GM18858 (cell line): ENCODE measurements at regions not wholly inside any gene's neighbourhood (a gene's known extent, or its start where the extent isn't known, plus 50 kb on each side); places are given as distances from the start of the nearest gene placed in this dataset.

ENCODE experiments used
- ATAC-seq: cut with Tn5 transposase; IDR thresholded peaks from one replicate; pipeline ENCODE4 v1.9.1; 2021; ENCODE audit not compliant: unreplicated experiment

DNA sequence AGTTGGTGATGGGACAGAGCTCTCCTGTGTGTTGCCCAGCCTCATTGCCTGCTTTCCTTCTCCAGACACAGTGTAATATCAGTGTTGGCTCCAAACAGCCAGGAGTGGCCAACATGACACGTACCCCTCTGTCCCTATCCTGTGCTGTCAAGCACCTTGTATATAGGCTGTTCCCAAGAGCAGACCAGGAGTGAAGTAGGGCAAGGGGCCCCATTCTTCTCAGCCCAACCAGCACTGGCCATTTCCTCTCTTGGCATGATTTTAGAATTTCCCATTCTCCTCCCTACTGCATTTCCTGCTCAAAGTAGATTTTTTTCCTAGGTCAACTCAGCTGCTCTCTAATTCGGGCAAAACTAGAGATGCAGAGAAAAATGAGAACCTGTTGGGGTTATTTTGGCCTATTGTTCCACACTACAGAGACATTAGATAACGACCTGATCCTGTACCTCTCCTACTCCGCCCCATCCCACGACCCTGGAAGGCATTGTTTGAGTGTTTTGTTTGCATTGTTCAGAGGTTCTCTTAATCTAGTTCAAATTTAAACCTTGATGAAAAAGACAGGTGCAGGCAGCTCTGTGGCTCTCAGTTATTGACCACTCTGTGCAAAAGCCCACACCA is 95.6 kb downstream of the RASSF10 start:
- no peak for ATAC-seq

DNA sequence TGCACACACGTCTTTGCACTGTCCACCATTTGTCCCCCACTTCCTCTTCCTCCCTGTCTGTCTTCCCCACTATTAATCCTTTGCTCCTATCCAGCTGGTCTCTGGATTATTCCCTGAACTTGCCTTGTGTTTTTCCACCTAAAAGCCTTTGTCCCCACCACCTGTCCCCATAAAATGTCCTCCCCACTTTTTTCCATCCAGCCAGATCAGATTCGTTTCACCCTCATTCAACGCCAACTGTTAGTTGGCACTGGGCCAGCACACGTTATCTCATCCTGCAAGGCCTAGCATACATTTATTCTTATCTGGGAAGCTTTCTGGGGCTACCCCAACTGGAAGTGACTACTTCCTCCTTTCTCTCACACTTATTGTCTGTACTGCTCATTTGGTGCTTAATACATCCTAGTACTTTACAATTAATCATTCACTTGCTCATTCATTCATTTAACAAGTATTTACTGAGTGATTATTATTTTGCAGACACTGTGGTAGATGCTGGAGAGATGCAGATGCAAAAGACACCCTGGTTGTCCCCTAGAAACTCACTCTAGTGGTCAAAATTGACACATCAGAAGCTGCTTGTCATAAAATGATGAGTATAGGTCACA is 96.2 kb downstream of the RASSF10 start:
- no peak for ATAC-seq

DNA sequence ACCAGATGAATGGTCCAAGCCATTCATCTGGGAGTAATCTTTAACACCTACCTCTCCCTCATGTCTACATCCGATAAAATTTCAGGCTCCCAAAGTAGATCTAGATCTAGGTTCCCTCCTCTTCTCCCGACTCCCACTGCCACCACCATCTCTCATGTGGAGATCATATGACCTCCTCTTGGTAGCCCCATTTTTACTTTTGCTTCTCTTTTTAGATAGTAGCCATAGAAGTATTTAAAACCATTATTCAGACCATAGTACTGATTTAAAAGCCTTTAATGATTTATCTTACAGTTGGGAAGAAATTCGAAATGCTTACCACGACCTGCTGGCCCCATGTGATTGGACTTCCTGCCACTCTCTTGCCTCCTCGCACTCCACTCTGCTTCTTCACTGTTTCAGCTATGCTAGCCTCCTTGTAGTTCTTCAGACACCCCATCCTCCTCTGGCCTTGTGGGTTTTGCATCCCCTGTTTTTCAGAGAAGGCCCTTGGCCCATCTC is 98.5 kb downstream of the RASSF10 start:
- no peak for ATAC-seq

DNA sequence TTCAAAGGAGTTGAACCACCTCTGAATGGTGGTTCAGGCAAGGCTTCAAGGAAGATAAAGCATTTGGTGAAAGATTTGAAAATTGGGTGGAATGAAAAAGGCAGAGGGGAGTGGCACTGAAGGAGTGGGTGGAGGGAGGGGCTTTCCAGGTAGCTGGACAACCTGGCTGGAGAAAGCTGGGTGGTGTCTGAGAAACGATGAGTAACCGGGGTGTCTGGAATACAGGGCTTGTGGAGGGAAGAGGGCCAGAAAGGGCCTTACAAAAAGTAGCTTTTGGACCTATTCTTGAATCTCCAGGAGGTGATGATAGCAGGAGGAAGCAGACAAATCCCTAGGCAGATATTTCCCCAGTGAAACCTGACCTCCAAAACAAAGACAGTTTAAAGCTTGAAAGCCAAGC is 99.3 kb downstream of the RASSF10 start:
- no peak for ATAC-seq

DNA sequence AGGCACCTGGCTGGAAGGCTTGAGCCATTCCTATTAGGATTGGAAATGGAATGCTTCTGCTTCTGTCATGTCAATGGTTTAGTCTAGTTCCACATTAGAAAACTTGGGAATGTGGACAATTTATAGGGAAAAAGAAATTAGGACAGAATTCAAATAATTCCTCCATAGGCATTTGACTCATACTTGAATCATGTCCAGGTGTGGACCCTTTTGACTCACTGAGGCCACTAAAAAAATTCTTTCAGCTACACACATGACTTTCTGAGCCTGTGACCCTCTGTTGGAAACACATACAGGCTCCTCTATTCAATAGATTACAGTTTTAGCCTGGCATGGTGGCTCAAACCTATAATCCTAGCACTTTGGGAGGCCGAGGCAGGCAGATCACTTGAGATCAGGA is 100.5 kb downstream of the RASSF10 start:
- ATAC-seq: no peak

- no peak for ATAC-seq
Observed at GRCh38 chr11:13110145-13110544, 101.0 kb downstream of the RASSF10 start.

DNA sequence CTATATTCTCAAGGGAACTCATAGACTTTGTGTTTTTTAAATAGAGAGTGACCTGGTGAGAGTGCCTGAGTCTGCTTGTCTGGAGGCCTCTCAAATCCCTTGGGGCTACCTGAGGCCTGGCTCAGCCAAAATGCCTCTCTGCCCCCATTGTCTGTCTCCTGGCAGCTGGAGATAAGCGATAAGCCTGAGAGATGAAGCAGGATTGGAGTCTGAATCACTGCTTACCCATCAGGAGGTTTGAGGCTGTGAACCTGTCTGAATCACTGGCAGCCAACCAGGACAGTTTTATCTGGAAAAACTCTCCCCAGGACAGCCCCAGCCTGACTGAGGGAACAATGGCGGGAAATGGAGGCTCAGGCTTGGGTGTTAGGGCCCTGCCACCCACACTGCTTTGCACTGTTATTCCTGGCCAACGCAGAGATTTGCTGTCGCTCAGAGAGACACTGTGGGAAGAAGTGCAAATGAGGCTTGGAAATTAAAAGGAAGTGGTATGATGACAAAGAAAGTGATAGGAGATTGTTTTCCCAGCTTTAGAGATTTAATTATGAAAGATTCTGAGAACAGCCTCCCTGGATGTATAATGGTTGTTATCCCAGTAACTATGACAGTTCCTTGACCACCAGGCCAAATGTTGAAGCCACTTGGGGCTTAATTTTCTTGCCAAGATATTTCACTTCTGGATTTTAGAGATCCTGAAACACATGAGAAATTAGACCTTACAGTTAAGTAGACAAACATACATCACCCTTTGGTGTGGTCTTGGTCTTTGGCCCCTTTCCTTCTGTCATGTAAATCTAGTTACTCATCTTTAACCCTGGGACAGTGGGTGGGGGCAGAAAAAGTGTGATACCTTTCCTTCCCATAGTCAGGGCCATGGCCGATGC is 102.1 kb downstream of the RASSF10 start:
- no peak for ATAC-seq

DNA sequence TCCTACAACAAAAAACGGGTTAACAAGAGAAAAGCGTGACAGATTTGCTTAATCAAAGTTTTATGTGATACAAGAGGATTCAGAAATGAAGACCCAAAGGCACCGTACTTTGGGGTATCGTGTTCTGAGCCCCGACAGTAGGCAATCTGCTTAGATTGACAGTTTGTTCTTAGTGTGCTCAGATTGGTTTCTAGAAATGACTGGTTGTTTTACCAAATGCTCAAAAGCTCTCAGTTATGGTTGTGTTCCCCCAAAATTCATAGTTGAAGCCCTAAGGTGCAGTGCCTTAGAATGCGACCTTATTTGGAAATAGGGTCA is 102.7 kb downstream of the RASSF10 start:
- no peak for ATAC-seq

DNA sequence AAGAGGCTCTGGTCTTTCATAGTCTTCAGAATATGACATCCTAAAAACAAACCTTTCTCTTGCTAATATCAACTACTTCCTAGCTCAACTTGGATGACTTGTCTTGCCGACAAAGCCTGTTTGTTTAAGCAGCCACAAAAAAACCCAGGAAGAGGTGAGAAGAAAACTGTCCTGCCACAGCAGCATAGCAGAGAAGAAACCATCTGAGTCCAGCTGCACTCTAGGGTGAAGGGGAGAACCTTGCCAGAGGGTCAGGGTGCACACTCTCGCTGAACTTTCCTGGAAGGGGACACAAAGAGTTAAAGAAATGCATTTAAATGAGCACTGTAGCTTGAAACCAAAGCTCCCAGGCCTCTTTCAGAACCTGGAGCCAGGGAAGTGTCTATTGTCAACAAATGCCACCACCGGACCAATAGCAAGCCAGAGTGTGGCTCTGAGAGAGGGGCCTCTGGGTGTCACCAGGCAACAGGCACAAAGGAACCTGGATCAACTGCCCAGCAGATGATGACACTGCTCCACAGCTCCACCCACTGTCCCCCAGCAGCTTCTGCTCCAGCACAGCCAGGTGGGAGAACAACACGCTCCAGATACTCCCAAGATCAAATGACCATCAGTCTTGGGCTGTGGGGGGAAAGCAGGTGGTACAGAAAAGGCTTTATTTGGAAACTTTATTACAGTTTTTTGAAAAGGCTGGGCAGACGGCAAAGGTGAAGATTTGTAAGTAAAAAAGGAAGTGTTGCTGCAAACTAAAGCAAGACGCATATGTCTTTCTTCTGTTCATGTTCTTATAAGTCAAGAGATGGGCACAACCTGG is 105.7 kb downstream of the RASSF10 start:
- no peak for ATAC-seq

GRCh38 chr11:13115380-13115675 is 106.2 kb downstream of the RASSF10 start:
- ATAC-seq: no peak

DNA sequence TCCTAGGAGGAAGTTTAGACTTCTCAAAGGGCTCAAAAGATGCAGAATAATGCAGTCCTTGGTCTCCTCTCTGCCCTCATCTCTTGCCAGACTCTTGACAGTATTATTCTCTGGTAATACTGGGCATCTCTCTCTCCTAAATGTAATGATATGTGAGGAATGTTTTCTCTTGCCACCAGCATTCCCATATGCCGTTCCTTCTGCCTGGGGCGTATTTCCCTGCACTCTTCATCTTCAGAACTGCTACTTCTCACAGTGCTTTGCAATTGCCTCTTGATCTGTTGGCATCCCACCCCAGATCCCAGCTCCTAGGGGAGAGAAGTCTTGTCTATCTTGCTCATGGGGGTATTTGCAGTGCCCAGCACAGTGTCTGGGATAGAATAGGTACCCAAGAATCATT is 107.4 kb downstream of the RASSF10 start:
- ATAC-seq: no peak

- no peak for ATAC-seq
Observed at GRCh38 chr11:13117344-13117743, 108.2 kb downstream of the RASSF10 start.

DNA sequence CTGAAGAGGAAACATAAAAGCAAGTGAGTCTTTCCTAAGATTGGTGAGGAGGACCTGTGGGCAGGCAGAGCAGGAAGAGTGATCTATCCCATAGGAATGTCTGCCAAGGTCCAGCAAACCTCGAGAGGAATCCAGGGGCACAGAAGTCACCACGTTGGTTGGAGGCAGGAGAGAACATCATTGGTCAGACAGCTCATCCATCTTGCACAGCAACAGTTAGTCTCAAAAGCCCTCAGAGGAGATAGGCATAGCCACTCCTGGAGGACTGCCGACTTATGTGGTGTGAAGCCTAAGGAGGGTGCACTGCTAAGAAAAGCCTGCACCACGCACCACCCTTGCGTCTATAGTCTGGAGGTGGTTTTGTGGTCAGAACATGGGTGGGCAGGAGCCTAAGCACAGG is 109.1 kb downstream of the RASSF10 start:
- ATAC-seq: no peak

DNA sequence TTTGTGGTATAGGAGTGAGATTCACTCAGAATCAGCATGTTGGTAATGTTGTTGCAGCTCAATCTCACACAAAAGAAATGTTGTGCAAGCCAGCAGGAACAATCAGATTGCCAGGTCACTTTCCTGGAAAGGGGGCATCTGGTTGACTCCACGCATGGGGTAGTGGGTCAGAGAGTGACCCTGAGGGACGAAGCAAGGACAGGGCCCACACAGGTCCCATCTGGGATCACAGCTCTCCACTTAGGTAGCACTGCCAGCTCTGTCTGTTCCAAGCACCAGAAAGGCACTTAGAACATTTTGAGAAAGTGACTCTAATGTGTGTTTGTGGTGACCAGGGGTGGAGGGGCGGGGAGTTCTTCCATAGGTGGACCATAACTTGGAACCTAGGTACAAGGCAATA is 109.5 kb downstream of the RASSF10 start:
- ATAC-seq: no peak

DNA sequence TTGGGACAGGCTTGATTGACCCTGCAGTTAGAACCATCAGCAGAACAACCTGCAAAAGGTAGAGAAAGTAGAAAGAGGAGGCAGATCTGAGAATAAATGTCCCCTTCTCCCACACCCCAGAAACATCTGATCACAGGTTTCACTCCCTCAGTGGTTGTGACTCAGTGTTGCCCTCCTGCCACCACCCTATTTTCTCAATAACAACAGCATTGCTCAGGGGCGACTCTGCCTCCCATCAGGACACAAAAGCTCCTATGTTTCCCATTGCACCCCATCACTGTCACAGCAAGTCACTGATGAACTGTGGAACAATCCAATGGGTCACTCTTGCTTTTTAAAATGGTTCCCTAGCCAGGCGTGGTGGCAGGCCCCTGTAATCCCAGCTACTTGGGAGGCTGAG is 110.2 kb downstream of the RASSF10 start:
- ATAC-seq: no peak

DNA sequence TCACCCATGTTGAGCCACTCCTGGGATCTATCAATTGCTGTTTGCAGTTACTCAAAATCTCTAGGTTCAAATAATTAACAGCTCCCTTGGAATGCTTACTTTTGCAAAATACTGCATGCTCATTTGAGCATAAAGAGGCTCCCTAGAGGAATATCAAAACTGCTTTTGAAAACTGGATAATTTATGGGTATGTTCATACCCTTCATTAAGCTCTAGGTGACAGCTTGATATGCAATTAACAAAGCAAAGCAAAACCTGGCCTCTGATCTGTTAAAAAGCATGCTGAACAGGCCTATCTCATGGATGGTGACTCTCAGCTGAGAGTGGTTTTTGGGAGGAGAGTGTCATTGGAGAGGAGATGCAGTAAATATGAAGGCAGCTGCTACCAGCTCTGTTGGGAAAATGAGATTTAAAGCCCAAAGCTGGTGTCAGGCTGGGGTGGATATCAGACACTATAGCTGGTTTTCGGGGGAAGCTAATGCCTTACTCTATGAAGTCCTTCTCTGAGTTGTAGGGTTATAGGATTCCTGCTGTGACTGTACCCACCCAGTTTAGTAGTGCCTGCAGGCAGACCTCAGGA is 110.9 kb downstream of the RASSF10 start:
- no peak for ATAC-seq

- no peak for ATAC-seq
Observed at GRCh38 chr11:13120691-13121090, 111.6 kb downstream of the RASSF10 start.

GRCh38 chr11:13126430-13126829 is 117.3 kb downstream of the RASSF10 start:
- no peak for ATAC-seq

DNA sequence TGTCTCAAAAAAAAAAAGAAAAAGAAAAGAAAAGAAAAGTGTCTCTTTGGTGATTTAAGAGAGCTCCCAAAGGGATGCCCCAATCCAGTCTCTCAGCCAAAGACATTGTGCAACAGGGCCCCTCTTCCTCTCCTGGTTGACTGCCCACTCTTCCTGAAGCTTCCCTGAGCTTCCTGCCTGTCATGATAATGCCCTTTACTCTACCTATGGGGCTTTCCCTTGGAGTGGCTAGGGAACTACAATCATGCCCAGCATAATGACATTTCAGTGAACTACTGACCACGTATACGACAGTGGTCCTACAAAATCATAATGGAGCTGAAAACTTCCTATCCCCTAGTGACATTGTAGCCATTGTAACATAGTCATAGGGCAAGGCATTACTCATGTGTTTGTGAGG is 118.0 kb downstream of the RASSF10 start:
- ATAC-seq: no peak

GRCh38 chr11:13128354-13128753 is 119.2 kb downstream of the RASSF10 start:
- no peak for ATAC-seq

- no peak for ATAC-seq
Observed at GRCh38 chr11:13134066-13134465, 125.0 kb downstream of the RASSF10 start.
